ENCODE measurements at regions not wholly inside any gene's neighbourhood (a gene's known extent, or its start where the extent isn't known, plus 50 kb on each side); places are given as distances from the start of the nearest gene placed in this dataset.

GRCh38 chr11:97934572-97935208 is 1086.1 kb upstream of the CNTN5 start:
- TF ChIP-seq POLR2A (IDR thresholded peaks at IDR 0.05), result no peak
- no peak for TF ChIP-seq CTCF (IDR thresholded peaks at IDR 0.05)
- TF ChIP-seq POLR2AphosphoS5 (IDR thresholded peaks at IDR 0.05), result no peak

Data from breast epithelium (tissue), 3 donors.